ENCODE measurements at regions not wholly inside any gene's neighbourhood (a gene's known extent, or its start where the extent isn't known, plus 50 kb on each side); places are given as distances from the start of the nearest gene placed in this dataset.

- TF ChIP-seq ZFX (IDR thresholded peaks at IDR 0.05) (no peak), CTCF (conservative IDR thresholded peaks at IDR 0.05) (no peak)
- no peak overlapping the region for H3K27ac ChIP-seq
Measured at GRCh38 chr13:107348471-107348870, 780.5 kb upstream of the ARGLU1 start.

- H3K27ac ChIP-seq: no peak overlapping the region
- TF ChIP-seq ZFX (IDR thresholded peaks at IDR 0.05) (no peak), CTCF (conservative IDR thresholded peaks at IDR 0.05) (no peak)
Measured at GRCh38 chr13:107347641-107348369, 779.9 kb upstream of the ARGLU1 start.

- no peak overlapping the region for H3K27ac ChIP-seq
- TF ChIP-seq CTCF (conservative IDR thresholded peaks at IDR 0.05): no peak
- TF ChIP-seq ZFX (IDR thresholded peaks at IDR 0.05): no peak
Measured at GRCh38 chr13:107342747-107343146, 774.8 kb upstream of the ARGLU1 start.

- no peak for TF ChIP-seq ZFX (IDR thresholded peaks at IDR 0.05)
- TF ChIP-seq CTCF (conservative IDR thresholded peaks at IDR 0.05): no peak
- no peak overlapping the region for H3K27ac ChIP-seq
Measured at GRCh38 chr13:107339209-107339608, 771.3 kb upstream of the ARGLU1 start.

- H3K27ac ChIP-seq: no peak overlapping the region
- TF ChIP-seq CTCF (conservative IDR thresholded peaks at IDR 0.05): no peak
- no peak for TF ChIP-seq ZFX (IDR thresholded peaks at IDR 0.05)
Measured at GRCh38 chr13:107332188-107332587, 764.3 kb upstream of the ARGLU1 start.

- no peak overlapping the region for H3K27ac ChIP-seq
- TF ChIP-seq ZFX (IDR thresholded peaks at IDR 0.05) (no peak), CTCF (conservative IDR thresholded peaks at IDR 0.05) (no peak)
Measured at GRCh38 chr13:107331359-107331758, 763.4 kb upstream of the ARGLU1 start.

- H3K27ac ChIP-seq: no peak overlapping the region
- TF ChIP-seq ZFX (IDR thresholded peaks at IDR 0.05) (no peak), CTCF (conservative IDR thresholded peaks at IDR 0.05) (no peak)
Measured at GRCh38 chr13:107330484-107330883, 762.5 kb upstream of the ARGLU1 start.

Data from C4-2B (cell line).